Psoas muscle (tissue), 7 donors: ENCODE measurements at regions not wholly inside any gene's neighbourhood (a gene's known extent, or its start where the extent isn't known, plus 50 kb on each side); places are given as distances from the start of the nearest gene placed in this dataset.

Source experiments
- ATAC-seq, 4 donors: fragments of 200-7000 bp; cut with Tn5 transposase; one replicate each; pipeline ENCODE4 v1.9.1; 2020; ENCODE audit warnings: moderate library complexity in 3 of 4, mild to moderate bottlenecking in 2 of 4
- DNase-seq, 2 donors: peaks; one replicate each; pipeline ENCODE4 v3.0.0-alpha.2; 2020
- H3K27ac ChIP-seq: fragments of 200-600 bp; one replicate; pipeline ENCODE4 v1.8.0; 2022
- H3K27me3 ChIP-seq, 3 donors: fragments of 200-600 bp in 1 of 3; one replicate each; pipeline versions ENCODE4 v1.6.1 to v1.8.0; 2013 to 2022; ENCODE audit warnings: low read length in 2 of 3, mild to moderate bottlenecking in 2 of 3, moderate library complexity in 1 of 3; ENCODE audit not compliant: insufficient read depth in 3 of 3
- H3K36me3 ChIP-seq, 2 donors: fragments of 200-600 bp in 1 of 2; one replicate each; pipeline versions ENCODE4 v1.6.1 to v1.8.0; 2013 to 2022; ENCODE audit warnings: low read depth in 1 of 2, mild to moderate bottlenecking in 1 of 2, moderate library complexity in 1 of 2; ENCODE audit not compliant: insufficient read depth in 1 of 2
- H3K4me1 ChIP-seq: fragments of 200-600 bp; one replicate; pipeline ENCODE4 v1.8.0; 2022
- H3K4me3 ChIP-seq: fragments of 200-600 bp; one replicate; pipeline ENCODE4 v1.8.0; 2022; ENCODE audit warnings: mild to moderate bottlenecking
- H3K9me3 ChIP-seq: fragments of 200-600 bp; one replicate; pipeline ENCODE4 v1.8.0; 2022
- CTCF ChIP-seq: fragments of 200-600 bp; IDR thresholded peaks from one replicate; pipeline ENCODE4 v1.8.0; 2022; ENCODE audit warnings: antibody characterized with exemption
- WGBS, 3 donors: extraction: QIAGEN DNeasy Blood & Tissue Kit; methylation state at CpG; one replicate each; pipeline versions ENCODE4 v1.1.6 to v1.1.7; 2013; 5-methylcytosine and 5-hydroxymethylcytosine counted together
- intact Hi-C, 2 donors: fragments of 100-400 bp; cut with DNase I; formaldehyde crosslinking; loops; one replicate each; pipeline versions ENCODE4 v1.11.0 to v1.14.2; 2022
- donor health status: healthy with polysubstance abuse.
- donor health status: DM: no; HTN: no; CAD: no; lungs with moderate emphysema.
- donor health status: Bipolar disorder and iron deficiency.
- donor health status: healthy.
- donor health status: DM: yes; HTN: yes; CAD: no.
- donor health status: DM: no; HTN: no; CAD: no.
- donor health status: DM: yes; HTN: yes; CAD: no.

DNA sequence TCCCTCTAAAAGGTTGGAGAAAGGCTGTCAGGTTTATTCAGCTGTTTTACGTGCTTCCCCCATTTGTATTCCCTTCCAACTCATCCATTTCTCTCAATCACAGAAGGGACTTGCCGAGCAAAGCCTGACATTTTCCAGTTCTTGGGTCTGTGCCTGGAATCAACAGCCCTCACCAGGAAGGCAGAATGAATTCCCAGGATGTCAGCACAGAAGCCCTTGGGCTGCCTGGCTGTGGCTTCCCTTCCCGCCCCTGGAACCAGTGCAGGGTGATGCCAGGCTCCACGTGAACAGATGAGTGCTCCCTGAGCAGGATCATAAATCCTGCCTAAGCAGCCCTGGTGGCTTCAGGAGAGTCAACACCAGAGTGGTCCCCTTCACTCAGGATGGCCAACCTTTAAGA lies 86.1 kb upstream of the CD83 start:
- no peak overlapping the region for H3K27ac ChIP-seq
- H3K4me3 ChIP-seq = no peak overlapping the region
- DNase-seq (no peak), ATAC-seq (no peak)
- H3K4me1 ChIP-seq = no peaks in the 10 kb centered on the region
- H3K36me3 ChIP-seq = no peaks in the 10 kb centered on the region
- H3K9me3 ChIP-seq = no peaks in the 10 kb centered on the region
- intact Hi-C loops = no loop called here
- no peak for TF ChIP-seq CTCF
- peaks cover 0 to 20% (median 0%) of the 10 kb centered on the region in 3 donors for H3K27me3 ChIP-seq
- 17 to 26% (median 24%) methylated on average over 4 of the region's 4 CpGs for WGBS, 3 donors

- no peak for TF ChIP-seq CTCF
- Histone ChIP-seq H3K27me3 (peaks cover 0 to 31% (median 0%) of the 10 kb centered on the region in 3 donors), H3K9me3 (no peaks in the 10 kb centered on the region), H3K4me1 (no peaks in the 10 kb centered on the region), H3K4me3 (no peak overlapping the region), H3K36me3 (no peaks in the 10 kb centered on the region), H3K27ac (no peak overlapping the region)
- intact Hi-C loops = no loop called here
- 65 to 73% (median 68%) methylated on average over 14 of the region's 14 CpGs for WGBS, 3 donors
- DNase-seq = no peak
- ATAC-seq = no peak
These were observed 82.3 kb upstream of the CD83 start for GRCh38 chr6:14035071-14035847.

- no peaks in the 10 kb centered on the region for H3K4me1 ChIP-seq
- no peak overlapping the region for H3K4me3 ChIP-seq
- no peaks in the 10 kb centered on the region for H3K36me3 ChIP-seq
- DNase-seq = no peak
- no peak overlapping the region for H3K27ac ChIP-seq
- no peaks in the 10 kb centered on the region for H3K9me3 ChIP-seq
- H3K27me3 ChIP-seq = peaks cover 0 to 34% (median 0%) of the 10 kb centered on the region in 3 donors
- intact Hi-C loops = no loop called here
- TF ChIP-seq CTCF = no peak
- no peak for ATAC-seq
- 85 to 91% (median 90%) methylated on average over 3 of the region's 3 CpGs for WGBS, 3 donors
These were observed 81.7 kb upstream of the CD83 start for GRCh38 chr6:14035874-14036273.

DNA sequence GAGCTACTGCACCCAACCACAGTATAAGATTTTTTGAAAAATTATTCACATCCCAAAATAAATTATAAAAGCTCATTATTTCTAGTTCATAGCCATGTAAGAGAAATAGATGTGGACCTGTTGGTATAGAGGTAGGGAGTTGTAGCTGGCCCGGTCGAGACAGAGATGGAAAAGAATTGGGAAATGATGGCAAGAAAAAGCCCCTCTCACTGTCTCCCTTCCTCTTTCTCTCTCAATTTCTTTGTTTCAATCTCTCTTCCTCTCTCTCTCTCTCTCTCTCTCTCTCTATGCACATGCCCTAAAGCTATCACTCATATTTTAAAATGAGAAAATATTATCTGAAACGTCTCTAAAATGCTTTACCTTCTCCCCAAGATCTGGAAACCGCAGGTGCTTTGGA lies 80.7 kb upstream of the CD83 start:
- 70 to 84% (median 75%) methylated on average over 4 of the region's 4 CpGs for WGBS, 3 donors
- DNase-seq (no peak), ATAC-seq (no peak)
- Histone ChIP-seq H3K36me3 (no peaks in the 10 kb centered on the region), H3K4me1 (no peaks in the 10 kb centered on the region), H3K27me3 (peaks cover 0 to 34% (median 0%) of the 10 kb centered on the region in 3 donors), H3K9me3 (no peaks in the 10 kb centered on the region), H3K4me3 (no peak overlapping the region), H3K27ac (no peak overlapping the region)
- intact Hi-C loops = no loop called here
- no peak for TF ChIP-seq CTCF
